T-cell (primary cell): ENCODE measurements at regions not wholly inside any gene's neighbourhood (a gene's known extent, or its start where the extent isn't known, plus 50 kb on each side); places are given as distances from the start of the nearest gene placed in this dataset.

Source experiments
- ATAC-seq, 4 experiments: fragments of 200-7000 bp in 3 of 4; fragments of 150-1000 bp in 1 of 4; cut with Tn5 transposase; replicated peaks in 1 of 4; 1 replicate in 3 of 4; 2 replicates in 1 of 4; pipeline ENCODE4 v1.10.0; 2021; ENCODE audit warnings: moderate library complexity in 3 of 4, mild to moderate bottlenecking in 2 of 4, moderate number of reproducible peaks in 1 of 4
- CTCF ChIA-PET, 2 donors: fragments of 300-600 bp; sonication (Branson Sonifier 250); formaldehyde crosslinking; loops; one replicate each; lab custom pipeline; 2022; ENCODE audit warnings: antibody characterized with exemption in 2 of 2; lab: Charles Lee
- POLR2A ChIA-PET, 2 donors: fragments of 300-600 bp; sonication (Branson Sonifier 250); formaldehyde crosslinking; loops; one replicate each; lab custom pipeline; 2022; ENCODE audit warnings: antibody characterized with exemption in 2 of 2; lab: Charles Lee
- DNase-seq, 35 experiments: peaks; one replicate each; pipeline versions ENCODE4 v3.0.0 to v3.0.0-alpha.2; 2013 to 2023
- H3K27ac ChIP-seq: one replicate; pipeline ENCODE4 v1.5.1; 2013; ENCODE audit warnings: low read length
- H3K27me3 ChIP-seq, 2 experiments: replicated peaks in 1 of 2; 1 replicate in 1 of 2; 2 replicates in 1 of 2; pipeline versions ENCODE4 v1.6.1 to v1.7.0; 2013; ENCODE audit warnings: low read length in 1 of 2, mixed read lengths in 1 of 2; ENCODE audit not compliant: control insufficient read depth in 2 of 2, insufficient read depth in 2 of 2; ENCODE audit errors: extremely low read depth in 1 of 2
- H3K36me3 ChIP-seq, 2 donors: 1 replicate in 1 of 2; 2 replicates in 1 of 2; pipeline versions ENCODE4 v1.6.1 to v1.7.0; 2013; ENCODE audit warnings: low read length in 1 of 2; ENCODE audit not compliant: control insufficient read depth in 2 of 2, insufficient read depth in 1 of 2; ENCODE audit errors: extremely low read depth in 1 of 2
- H3K4me1 ChIP-seq, 2 experiments: 1 replicate in 1 of 2; 2 replicates in 1 of 2; pipeline versions ENCODE4 v1.6.1 to v1.7.0; 2013; ENCODE audit warnings: low read length in 2 of 2, mixed read lengths in 1 of 2; ENCODE audit not compliant: insufficient read depth in 2 of 2, control insufficient read depth in 1 of 2; ENCODE audit errors: extremely low read depth in 1 of 2
- H3K4me3 ChIP-seq, 2 donors: 1 replicate in 1 of 2; 2 replicates in 1 of 2; pipeline versions ENCODE4 v1.5.1 to v1.7.0; 2013; ENCODE audit warnings: mild to moderate bottlenecking in 2 of 2, low read length in 1 of 2, moderate library complexity in 1 of 2; ENCODE audit not compliant: control insufficient read depth in 1 of 2; ENCODE audit errors: extremely low read depth in 1 of 2
- H3K9me3 ChIP-seq: 2 replicates; pipeline ENCODE4 v1.7.0; 2013
- H3K27ac Mint-ChIP-seq, 2 donors: one replicate each; pipeline ENCODE4 v1.8.0; 2020 to 2021; ENCODE audit warnings: mild to moderate bottlenecking in 2 of 2, mixed read lengths in 2 of 2
- H3K27me3 Mint-ChIP-seq, 2 donors: one replicate each; pipeline ENCODE4 v1.8.0; 2021 to 2022; ENCODE audit warnings: mixed read lengths in 2 of 2
- H3K36me3 Mint-ChIP-seq: one replicate; pipeline ENCODE4 v1.8.0; 2021; ENCODE audit warnings: mixed read lengths
- H3K4me1 Mint-ChIP-seq, 3 donors: one replicate each; pipeline ENCODE4 v1.8.0; 2020 to 2022; ENCODE audit warnings: mixed read lengths in 3 of 3, mild to moderate bottlenecking in 1 of 3
- H3K4me3 Mint-ChIP-seq, 3 donors: one replicate each; pipeline ENCODE4 v1.8.0; 2020 to 2022; ENCODE audit warnings: mild to moderate bottlenecking in 3 of 3, mixed read lengths in 3 of 3, moderate library complexity in 3 of 3
- H3K9me3 Mint-ChIP-seq, 3 donors: one replicate each; pipeline ENCODE4 v1.8.0; 2020 to 2022; ENCODE audit warnings: mixed read lengths in 3 of 3
- WGBS: methylation state at CpG from one replicate; pipeline ENCODE4 v1.1.5; 2013; ENCODE audit warnings: missing lambda C conversion rate; ENCODE audit not compliant: insufficient coverage; 5-methylcytosine and 5-hydroxymethylcytosine counted together

DNA sequence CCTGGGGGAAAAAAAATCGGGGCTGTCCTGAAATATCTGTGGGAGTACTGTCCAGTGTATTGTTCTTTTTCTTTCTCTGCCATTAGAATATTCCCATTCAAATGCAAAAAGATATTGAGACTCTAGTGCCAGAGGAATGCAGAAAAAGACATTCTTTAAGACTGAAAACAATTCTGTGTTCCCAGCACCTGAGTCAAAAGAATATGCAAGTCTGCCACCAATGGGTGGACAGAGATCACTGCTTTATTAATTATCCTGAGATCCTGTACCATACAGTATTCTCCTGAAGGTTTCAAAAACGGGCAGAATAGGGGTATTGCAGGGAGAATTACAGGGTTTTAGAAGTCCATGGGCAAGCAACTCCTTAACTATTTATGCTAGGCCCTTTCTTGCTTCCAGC, 361.8 kb downstream of the C12orf50 start:
- POLR2A ChIA-PET, result no interaction called here
- ATAC-seq (no peak), DNase-seq (no peak)
- Mint-ChIP-seq H3K9me3 (no peaks in the 10 kb centered on the region), H3K4me3 (no peak overlapping the region), H3K4me1 (peaks cover 2 to 4% (median 3%) of the 10 kb centered on the region in 3 donors), H3K27me3 (no peaks in the 10 kb centered on the region), H3K27ac (no peak overlapping the region), H3K36me3 (no peaks in the 10 kb centered on the region)
- no peak overlapping the region for H3K4me3 ChIP-seq
- CTCF ChIA-PET, result no interaction called here
- no peak overlapping the region for H3K27ac ChIP-seq
- WGBS, result no CpG with 5 or more reads among the region's 2 CpGs
- no peaks in the 10 kb centered on the region for H3K4me1 ChIP-seq
- H3K9me3 ChIP-seq, result no peaks in the 10 kb centered on the region
- H3K27me3 ChIP-seq, result no peaks in the 10 kb centered on the region
- no peaks in the 10 kb centered on the region for H3K36me3 ChIP-seq

DNA sequence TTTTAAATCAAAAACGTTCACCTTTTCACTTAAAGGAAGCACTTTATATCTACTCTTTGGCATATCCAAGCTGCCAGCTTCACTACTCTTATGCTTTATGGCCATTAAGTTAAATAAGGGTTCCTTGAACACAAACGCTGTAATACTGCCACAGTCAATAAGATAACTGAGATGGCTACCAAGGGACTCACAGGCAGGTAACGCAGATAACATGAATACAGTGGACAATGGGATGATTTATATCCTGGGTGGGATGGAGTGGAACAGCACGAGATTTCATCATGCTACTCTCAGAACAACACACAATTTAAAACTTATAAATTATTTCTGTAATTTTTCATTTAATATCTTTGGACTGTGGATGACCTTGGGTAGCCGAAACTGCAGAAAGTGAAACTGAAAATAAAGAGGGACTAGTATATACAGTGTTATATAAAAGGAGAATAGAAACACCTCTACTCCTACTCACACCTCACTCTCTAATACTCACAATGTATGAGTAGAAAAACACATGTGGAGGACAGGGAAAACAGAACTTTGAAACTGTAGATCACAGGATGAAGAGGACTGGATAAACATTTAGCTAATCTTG, 367.3 kb downstream of the C12orf50 start:
- peak overlapping the region in 1 of 2 donors; percentile 20 for H3K4me3 ChIP-seq
- no peaks in the 10 kb centered on the region for H3K9me3 Mint-ChIP-seq
- CTCF ChIA-PET, result no interaction called here

DNA sequence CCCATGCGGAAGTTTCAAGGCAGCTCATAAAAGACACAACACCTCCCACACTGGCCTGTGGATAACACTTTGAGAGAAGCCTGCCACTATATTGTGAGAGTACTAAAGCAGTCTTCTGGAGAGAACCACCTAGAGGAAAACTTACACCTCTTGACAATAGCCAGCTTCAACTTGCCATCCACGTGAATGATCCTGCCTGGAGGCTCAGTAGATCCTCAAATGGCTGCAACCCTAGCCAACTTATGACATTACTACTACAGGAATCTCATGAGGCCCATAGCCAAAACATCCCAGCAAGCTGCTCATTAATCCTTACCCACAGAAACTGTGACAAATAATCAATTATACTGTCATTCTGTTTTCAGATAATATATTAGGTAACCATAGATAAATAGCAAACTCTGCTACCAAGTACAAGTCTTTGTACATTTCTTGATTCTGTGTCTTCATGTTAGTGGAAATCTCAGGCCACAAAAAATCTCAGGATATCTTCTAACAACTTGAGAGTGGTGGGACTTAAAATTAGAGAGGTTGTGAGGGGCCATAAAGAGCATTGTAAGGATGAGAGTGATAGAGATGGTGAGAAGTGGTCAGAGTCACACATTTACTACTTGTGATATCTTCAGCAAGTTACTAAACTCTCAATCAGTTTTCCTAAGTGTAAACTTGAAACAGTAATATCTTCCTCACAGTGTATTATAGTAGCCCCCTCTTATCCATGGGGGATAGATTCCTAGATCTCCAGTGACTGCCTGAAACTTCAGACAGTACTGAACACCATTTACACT, 368.0 kb downstream of the C12orf50 start:
- Mint-ChIP-seq H3K4me1 (peaks cover 13 to 16% (median 15%) of the 10 kb centered on the region in 3 donors), H3K27me3 (no peaks in the 10 kb centered on the region), H3K36me3 (no peaks in the 10 kb centered on the region), H3K4me3 (peak overlapping the region; percentile 41 to 71 (median 60)), H3K9me3 (no peaks in the 10 kb centered on the region), H3K27ac (peak overlapping the region in 1 of 2 donors; percentile 22)
- no peaks in the 10 kb centered on the region for H3K9me3 ChIP-seq
- no peak overlapping the region for H3K4me3 ChIP-seq
- no peaks in the 10 kb centered on the region for H3K27me3 ChIP-seq
- no peak overlapping the region for H3K27ac ChIP-seq
- no peak for DNase-seq
- no peaks in the 10 kb centered on the region for H3K4me1 ChIP-seq
- H3K36me3 ChIP-seq, result no peaks in the 10 kb centered on the region
- ATAC-seq, result no peak
- ChIA-PET CTCF (no interaction called here), POLR2A (no interaction called here)
- 86% methylated on average over 1 of the region's 2 CpGs for WGBS

More for the DNA sequence above, 367.3 kb downstream of the C12orf50 start:
- H3K4me1 ChIP-seq, result no peaks in the 10 kb centered on the region
- no peaks in the 10 kb centered on the region for H3K27me3 ChIP-seq
- H3K27ac ChIP-seq, result no peak overlapping the region
- peak overlapping the region in 1 of 2 donors; percentile 36 for H3K27ac Mint-ChIP-seq
- no peak for DNase-seq
- ATAC-seq, result no peak
- no peaks in the 10 kb centered on the region for H3K27me3 Mint-ChIP-seq
- H3K36me3 ChIP-seq, result no peaks in the 10 kb centered on the region
- peak overlapping the region; percentile 41 to 71 (median 60) for H3K4me3 Mint-ChIP-seq
- POLR2A ChIA-PET, result no interaction called here
- no CpG with 5 or more reads among the region's 5 CpGs for WGBS
- H3K4me1 Mint-ChIP-seq, result peaks cover 13 to 16% (median 15%) of the 10 kb centered on the region in 3 donors
- no peaks in the 10 kb centered on the region for H3K9me3 ChIP-seq
- no peaks in the 10 kb centered on the region for H3K36me3 Mint-ChIP-seq

DNA sequence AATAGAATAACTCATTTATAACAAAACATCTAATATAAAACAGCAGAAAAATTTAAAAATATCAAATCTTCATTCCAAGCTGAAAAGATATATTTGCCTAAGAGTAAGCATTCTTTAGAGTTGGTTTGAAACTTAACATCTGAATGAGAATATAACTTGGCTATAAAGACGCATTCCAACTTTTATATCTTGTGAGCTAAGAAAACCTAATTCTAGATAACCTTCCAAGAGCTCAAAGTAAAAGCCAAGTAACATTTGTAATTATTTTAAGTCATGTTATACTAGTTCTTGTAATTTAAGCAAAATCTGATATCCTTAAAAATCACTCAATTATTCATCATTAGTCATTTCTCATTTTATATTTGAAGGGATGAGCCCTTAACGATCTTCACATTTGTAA, 368.9 kb downstream of the C12orf50 start:
- Mint-ChIP-seq H3K36me3 (no peaks in the 10 kb centered on the region), H3K4me1 (peaks cover 13 to 16% (median 15%) of the 10 kb centered on the region in 3 donors), H3K27ac (no peak overlapping the region), H3K4me3 (no peak overlapping the region), H3K9me3 (no peaks in the 10 kb centered on the region), H3K27me3 (no peaks in the 10 kb centered on the region)
- H3K9me3 ChIP-seq, result no peaks in the 10 kb centered on the region
- ATAC-seq, result no peak
- H3K36me3 ChIP-seq, result no peaks in the 10 kb centered on the region
- ChIA-PET CTCF (no interaction called here), POLR2A (no interaction called here)
- no peak for DNase-seq
- no peak overlapping the region for H3K27ac ChIP-seq
- no peaks in the 10 kb centered on the region for H3K4me1 ChIP-seq
- H3K4me3 ChIP-seq, result no peak overlapping the region
- no peaks in the 10 kb centered on the region for H3K27me3 ChIP-seq
- WGBS, result no CpG with 5 or more reads among the region's 2 CpGs

DNA sequence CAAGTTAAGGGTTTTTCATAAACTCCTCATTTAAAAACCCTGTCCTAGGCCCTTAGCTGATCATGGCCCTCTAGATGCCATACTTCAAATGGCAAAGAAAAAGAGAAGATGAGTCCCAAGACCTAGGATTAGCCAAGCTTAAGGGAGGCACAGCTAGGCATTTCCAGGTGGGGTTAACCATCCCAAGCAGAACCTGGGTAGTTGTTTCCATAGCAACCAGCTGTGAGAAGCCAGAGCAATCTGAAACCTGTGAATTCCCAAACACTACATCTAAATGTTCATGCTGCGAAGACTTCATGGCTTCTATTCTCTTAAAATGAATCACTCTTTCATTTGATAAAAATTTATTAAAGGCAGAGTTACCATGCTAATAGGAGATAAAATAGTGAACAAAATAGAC, 372.9 kb downstream of the C12orf50 start:
- no peaks in the 10 kb centered on the region for H3K4me1 ChIP-seq
- no peak for DNase-seq
- H3K9me3 Mint-ChIP-seq, result peaks cover 0 to 6% (median 0%) of the 10 kb centered on the region in 3 donors
- H3K27ac Mint-ChIP-seq, result no peak overlapping the region
- no peak overlapping the region for H3K4me3 ChIP-seq
- H3K27me3 ChIP-seq, result no peaks in the 10 kb centered on the region
- H3K9me3 ChIP-seq, result no peaks in the 10 kb centered on the region
- no peaks in the 10 kb centered on the region for H3K36me3 Mint-ChIP-seq
- ChIA-PET CTCF (interaction anchor here in 1 of 2 donors (0.5 to 0.6 kb wide), 2 partner anchors 61 to 1871 kb away, joined by 3 read pairs; no protein-coding TSS in a partner anchor), POLR2A (no interaction called here)
- H3K4me1 Mint-ChIP-seq, result peaks cover 0 to 5% (median 1%) of the 10 kb centered on the region in 3 donors
- no peak overlapping the region for H3K27ac ChIP-seq
- ATAC-seq, result no peak
- no peaks in the 10 kb centered on the region for H3K27me3 Mint-ChIP-seq
- no CpG with 5 or more reads among the region's 1 CpG for WGBS
- no peak overlapping the region for H3K4me3 Mint-ChIP-seq
- H3K36me3 ChIP-seq, result no peaks in the 10 kb centered on the region

DNA sequence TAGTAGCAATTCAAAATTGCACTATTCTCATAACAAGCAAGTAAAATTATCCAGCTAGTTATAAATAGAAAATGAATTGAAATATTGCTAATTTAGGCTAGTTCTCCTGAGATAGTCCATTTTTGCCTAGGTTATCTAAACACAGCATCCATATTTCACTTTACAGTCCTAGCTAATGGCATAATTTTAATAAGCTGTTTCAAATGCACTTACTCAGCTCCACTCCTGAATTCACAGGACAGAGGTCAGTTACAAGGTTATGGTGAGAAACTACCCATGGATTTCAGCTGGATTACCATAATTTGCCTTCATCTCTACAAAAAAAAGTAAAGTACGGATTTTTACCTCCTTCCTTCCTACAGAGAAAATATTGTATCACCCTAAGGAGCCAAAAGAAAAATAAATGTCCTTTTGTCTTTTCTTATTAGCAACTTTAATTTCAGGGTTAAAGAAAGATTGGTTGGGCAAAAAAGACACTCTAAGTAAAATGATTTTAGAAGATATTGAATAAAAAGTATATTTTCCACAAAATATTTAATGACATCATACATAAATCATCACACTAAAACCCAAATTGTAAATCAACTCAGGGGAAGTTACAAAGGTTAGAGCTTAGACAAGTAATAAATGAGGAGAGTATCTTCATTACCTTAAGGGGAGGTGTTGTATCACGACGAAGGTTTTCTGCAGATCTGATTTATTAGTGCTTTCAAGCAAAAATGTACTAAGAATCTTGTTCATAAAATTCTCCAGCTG, 377.4 kb downstream of the C12orf50 start:
- H3K27me3 ChIP-seq, result no peaks in the 10 kb centered on the region
- Mint-ChIP-seq H3K27me3 (no peaks in the 10 kb centered on the region), H3K27ac (no peak overlapping the region), H3K9me3 (peaks cover 0 to 6% (median 0%) of the 10 kb centered on the region in 3 donors), H3K36me3 (no peaks in the 10 kb centered on the region), H3K4me3 (no peak overlapping the region), H3K4me1 (no peaks in the 10 kb centered on the region)
- H3K36me3 ChIP-seq, result no peaks in the 10 kb centered on the region
- H3K4me3 ChIP-seq, result no peak overlapping the region
- ATAC-seq (no peak), DNase-seq (no peak)
- no peaks in the 10 kb centered on the region for H3K9me3 ChIP-seq
- H3K4me1 ChIP-seq, result no peaks in the 10 kb centered on the region
- no peak overlapping the region for H3K27ac ChIP-seq
- CTCF ChIA-PET, result interaction anchor here in 1 of 2 donors (0.7 kb wide), 1 partner anchor 26 kb away, joined by 3 read pairs; no protein-coding TSS in a partner anchor
- no CpG with 5 or more reads among the region's 3 CpGs for WGBS
- POLR2A ChIA-PET, result no interaction called here
